ENCODE measurements at regions not wholly inside any gene's neighbourhood (a gene's known extent, or its start where the extent isn't known, plus 50 kb on each side); places are given as distances from the start of the nearest gene placed in this dataset.

DNA sequence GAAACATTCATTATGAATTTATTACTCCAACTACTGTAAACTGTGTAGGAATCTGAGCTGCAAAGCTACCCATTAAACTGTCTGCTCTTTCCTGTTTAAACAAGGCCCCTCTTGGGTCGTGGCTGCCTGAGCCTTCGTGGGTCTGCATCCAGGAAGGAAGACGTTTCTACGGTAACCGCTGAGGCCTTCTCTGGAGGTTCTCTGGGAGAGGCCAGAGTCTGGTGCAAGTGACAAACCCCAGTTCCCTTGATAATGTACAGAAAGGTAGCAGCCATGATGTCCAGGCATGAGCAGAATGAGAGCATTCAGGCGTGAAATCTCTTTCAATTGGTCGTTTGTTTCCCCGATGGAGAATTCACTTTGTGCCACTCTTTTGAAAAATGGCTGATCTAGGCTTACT, 350.2 kb downstream of the PLPP3 start:
- FAIRE-seq (no peak), DNase-seq (ENCODE audit: low spot score) (no peak), ATAC-seq (no peak)
- no peak overlapping the region for H3K4me3 ChIP-seq (replicated peaks in 1 of 3; ENCODE audit: insufficient read depth in 1 of 3, low read depth in 2 of 3, low read length in 3 of 3)
- no peaks in the 10 kb centered on the region for H3K9me3 ChIP-seq (ENCODE audit: low read length)
- BruUV-seq (replicated peaks), result no TSS peak
- 51% methylated on average over 7 of the region's 8 CpGs for WGBS (ENCODE audit: low lambda C conversion rate)
- intact Hi-C loops (cut with micrococcal nuclease; ENCODE audit: unreplicated experiment) (no loop called here), in situ Hi-C loops (cut with HindIII; ENCODE audit: extremely low pct_ligation_motif_present, low pct_unique_long_range_greater_than_20kb) (no loop called here)
- no peak overlapping the region for H2AFZ ChIP-seq (ENCODE audit: low read length)
- no peak overlapping the region for H3K9ac ChIP-seq (ENCODE audit: insufficient read depth, low read depth, low read length)
- TF ChIP-seq ZBTB33 (CRISPR knock-in tag; IDR thresholded peaks at IDR 0.05) (no peak), RARA (CRISPR knock-in tag; IDR thresholded peaks at IDR 0.05) (no peak), BORCS8-MEF2B (CRISPR knock-in tag; IDR thresholded peaks at IDR 0.05) (no peak), RNF2 (conservative IDR thresholded peaks at IDR 0.05; ENCODE audit: low read depth) (no peak), MTF2 (CRISPR knock-in tag; IDR thresholded peaks at IDR 0.05; ENCODE audit: borderline replicate concordance) (no peak), KAT8 (CRISPR knock-in tag; IDR thresholded peaks at IDR 0.05) (no peak), MXD1 (CRISPR knock-in tag; IDR thresholded peaks at IDR 0.05) (no peak)
- CTCF ChIA-PET (ENCODE audit: low intra/inter-chr PET ratio, low total read pairs), result no interaction called here
- no peaks in the 10 kb centered on the region for H3K79me2 ChIP-seq (ENCODE audit: insufficient read depth, low read length)
- 0 out of 5 replicates have a peak, but pooled peaks cover 0 to 1% of the 10 kb centered on the region in 2 experiments for H3K27me3 ChIP-seq (ENCODE audit: control insufficient read depth in 1 of 2, insufficient read depth in 2 of 2, low read length in 2 of 2)
- H3K36me3 ChIP-seq (replicated peaks in 1 of 2; ENCODE audit: control insufficient read depth in 1 of 2, insufficient read depth in 2 of 2, low read length in 2 of 2), result no peaks in the 10 kb centered on the region
- H3K27ac ChIP-seq (ENCODE audit: extremely low read length, insufficient read depth, low read length), result no peak overlapping the region
- POLR2A ChIA-PET, result interaction anchor here (1.3 kb wide), 1 partner anchor 38 kb away, joined by 3 read pairs; no protein-coding TSS in a partner anchor
- no peaks in the 10 kb centered on the region for H4K20me1 ChIP-seq (ENCODE audit: insufficient read depth, low read length)
- H3K4me1 ChIP-seq (ENCODE audit: insufficient read depth, low read length), result no peaks in the 10 kb centered on the region
- no peak overlapping the region for H3K4me2 ChIP-seq (ENCODE audit: low read depth, low read length)

- CTCF ChIA-PET (ENCODE audit: low intra/inter-chr PET ratio, low total read pairs), result no interaction called here
- TF ChIP-seq ZNF879 (CRISPR knock-in tag; IDR thresholded peaks at IDR 0.05) (no peak), YY1 (IDR thresholded peaks at IDR 0.05; ENCODE audit: insufficient read depth, insufficient replicate concordance, low read depth, low read length) (no peak), ZBTB8A (CRISPR knock-in tag; IDR thresholded peaks at IDR 0.05; ENCODE audit: borderline replicate concordance, low read depth) (no peak), TSC22D2 (CRISPR knock-in tag; IDR thresholded peaks at IDR 0.05; ENCODE audit: borderline replicate concordance) (no peak)
- TF ChIP-seq, protein P1, sequence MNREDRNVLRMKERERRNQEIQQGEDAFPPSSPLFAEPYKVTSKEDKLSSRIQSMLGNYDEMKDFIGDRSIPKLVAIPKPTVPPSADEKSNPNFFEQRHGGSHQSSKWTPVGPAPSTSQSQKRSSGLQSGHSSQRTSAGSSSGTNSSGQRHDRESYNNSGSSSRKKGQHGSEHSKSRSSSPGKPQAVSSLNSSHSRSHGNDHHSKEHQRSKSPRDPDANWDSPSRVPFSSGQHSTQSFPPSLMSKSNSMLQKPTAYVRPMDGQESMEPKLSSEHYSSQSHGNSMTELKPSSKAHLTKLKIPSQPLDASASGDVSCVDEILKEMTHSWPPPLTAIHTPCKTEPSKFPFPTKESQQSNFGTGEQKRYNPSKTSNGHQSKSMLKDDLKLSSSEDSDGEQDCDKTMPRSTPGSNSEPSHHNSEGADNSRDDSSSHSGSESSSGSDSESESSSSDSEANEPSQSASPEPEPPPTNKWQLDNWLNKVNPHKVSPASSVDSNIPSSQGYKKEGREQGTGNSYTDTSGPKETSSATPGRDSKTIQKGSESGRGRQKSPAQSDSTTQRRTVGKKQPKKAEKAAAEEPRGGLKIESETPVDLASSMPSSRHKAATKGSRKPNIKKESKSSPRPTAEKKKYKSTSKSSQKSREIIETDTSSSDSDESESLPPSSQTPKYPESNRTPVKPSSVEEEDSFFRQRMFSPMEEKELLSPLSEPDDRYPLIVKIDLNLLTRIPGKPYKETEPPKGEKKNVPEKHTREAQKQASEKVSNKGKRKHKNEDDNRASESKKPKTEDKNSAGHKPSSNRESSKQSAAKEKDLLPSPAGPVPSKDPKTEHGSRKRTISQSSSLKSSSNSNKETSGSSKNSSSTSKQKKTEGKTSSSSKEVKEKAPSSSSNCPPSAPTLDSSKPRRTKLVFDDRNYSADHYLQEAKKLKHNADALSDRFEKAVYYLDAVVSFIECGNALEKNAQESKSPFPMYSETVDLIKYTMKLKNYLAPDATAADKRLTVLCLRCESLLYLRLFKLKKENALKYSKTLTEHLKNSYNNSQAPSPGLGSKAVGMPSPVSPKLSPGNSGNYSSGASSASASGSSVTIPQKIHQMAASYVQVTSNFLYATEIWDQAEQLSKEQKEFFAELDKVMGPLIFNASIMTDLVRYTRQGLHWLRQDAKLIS (CRISPR knock-in tag; IDR thresholded peaks at IDR 0.05), result no peak
These were observed 351.5 kb downstream of the PLPP3 start for GRCh38 chr1:56227886-56228285.

More at GRCh38 chr1:56227886-56228285, 351.5 kb downstream of the PLPP3 start:
- ATAC-seq (no peak), FAIRE-seq (no peak), DNase-seq (ENCODE audit: low spot score) (no peak)
- no peak overlapping the region for H3K27ac ChIP-seq (ENCODE audit: extremely low read length, insufficient read depth, low read length)
- H3K27me3 ChIP-seq (ENCODE audit: control insufficient read depth in 1 of 2, insufficient read depth in 2 of 2, low read length in 2 of 2), result 0 out of 5 replicates have a peak, but pooled peaks cover 0 to 1% of the 10 kb centered on the region in 2 experiments
- H3K4me1 ChIP-seq (ENCODE audit: insufficient read depth, low read length), result no peaks in the 10 kb centered on the region
- H3K36me3 ChIP-seq (replicated peaks in 1 of 2; ENCODE audit: control insufficient read depth in 1 of 2, insufficient read depth in 2 of 2, low read length in 2 of 2), result no peaks in the 10 kb centered on the region
- POLR2A ChIA-PET, result no interaction called here
- no peak overlapping the region for H2AFZ ChIP-seq (ENCODE audit: low read length)
- intact Hi-C loops (cut with micrococcal nuclease; ENCODE audit: unreplicated experiment) (no loop called here), in situ Hi-C loops (cut with HindIII; ENCODE audit: extremely low pct_ligation_motif_present, low pct_unique_long_range_greater_than_20kb) (no loop called here)
- no peaks in the 10 kb centered on the region for H4K20me1 ChIP-seq (ENCODE audit: insufficient read depth, low read length)
- no TSS peak for BruUV-seq (replicated peaks)
- 71% methylated on average over 3 of the region's 3 CpGs for WGBS (ENCODE audit: low lambda C conversion rate)
- no peak overlapping the region for H3K9ac ChIP-seq (ENCODE audit: insufficient read depth, low read depth, low read length)
- no peaks in the 10 kb centered on the region for H3K79me2 ChIP-seq (ENCODE audit: insufficient read depth, low read length)
- H3K4me3 ChIP-seq (replicated peaks in 1 of 3; ENCODE audit: insufficient read depth in 1 of 3, low read depth in 2 of 3, low read length in 3 of 3), result no peak overlapping the region
- H3K9me3 ChIP-seq (ENCODE audit: low read length), result no peaks in the 10 kb centered on the region
- H3K4me2 ChIP-seq (ENCODE audit: low read depth, low read length), result no peak overlapping the region
